ENCODE measurements at regions not wholly inside any gene's neighbourhood (a gene's known extent, or its start where the extent isn't known, plus 50 kb on each side); places are given as distances from the start of the nearest gene placed in this dataset.

- Mint-ChIP-seq H3K27me3 (peaks cover 35% of the 10 kb centered on the region), H3K27ac (no peak overlapping the region), H3K9me3 (ENCODE audit: insufficient read depth) (peaks cover 3% of the 10 kb centered on the region), H3K4me1 (no peaks in the 10 kb centered on the region), H3K4me3 (no peak overlapping the region)
- no peak overlapping the region for H2AFZ ChIP-seq (ENCODE audit: insufficient read depth, low read depth, low read length, poor library complexity, severe bottlenecking)
- no peaks in the 10 kb centered on the region for H3K4me1 ChIP-seq (ENCODE audit: control insufficient read depth in 2 of 2, insufficient read depth in 2 of 2, low read length in 2 of 2)
- DNase-seq (no peak), ATAC-seq (ENCODE audit: low read depth) (no peak)
- ChIA-PET POLR2A (no interaction called here), CTCF (no interaction called here)
- H3K9me3 ChIP-seq (ENCODE audit: control extremely low read depth in 1 of 3, control insufficient read depth in 2 of 3, insufficient read depth in 1 of 3, low read length in 2 of 3): peaks cover 0 to 19% (median 0%) of the 10 kb centered on the region in 3 donors
- H3K4me3 ChIP-seq (ENCODE audit: control extremely low read depth in 1 of 5, extremely low read depth in 1 of 5, insufficient read depth in 1 of 5, low read depth in 2 of 5, low read length in 4 of 5): no peak overlapping the region
- no peak overlapping the region for H3K27ac ChIP-seq (ENCODE audit: low read length in 2 of 2)
- WGBS (ENCODE audit: insufficient coverage): 72% methylated on average over 17 of the region's 17 CpGs
- intact Hi-C loops (cut with micrococcal nuclease): no loop called here
- H3K36me3 ChIP-seq (replicated peaks in 1 of 2; ENCODE audit: control extremely low read depth in 1 of 2, control insufficient read depth in 1 of 2, extremely low read depth in 1 of 2, insufficient read depth in 2 of 2, low read length in 1 of 2): no peaks in the 10 kb centered on the region
- H3K27me3 ChIP-seq (replicated peaks in 1 of 4; ENCODE audit: control extremely low read depth in 1 of 4, control insufficient read depth in 3 of 4, insufficient read depth in 4 of 4, low read length in 3 of 4): peaks cover 0 to 3% (median 0%) of the 10 kb centered on the region in 4 experiments
- TF ChIP-seq EZH2 (IDR thresholded peaks at IDR 0.05; ENCODE audit: borderline replicate concordance, insufficient read depth, low read depth, low read length, poor library complexity, severe bottlenecking) (no peak), CTCF (IDR thresholded peaks at IDR 0.05) (no peak)
- H4K20me1 ChIP-seq (ENCODE audit: control insufficient read depth, insufficient read depth, low read length, poor library complexity, severe bottlenecking): no peaks in the 10 kb centered on the region
- H3K9ac ChIP-seq (ENCODE audit: low read length): no peak overlapping the region
- no peaks in the 10 kb centered on the region for H3K79me2 ChIP-seq (ENCODE audit: control insufficient read depth, insufficient read depth, low read length)
- H3K4me2 ChIP-seq (replicated peaks; ENCODE audit: low read depth, low read length, poor library complexity, severe bottlenecking): no peak overlapping the region
These were observed 136.2 kb downstream of the BARX1 start for GRCh38 chr9:93818827-93819472.

DNA sequence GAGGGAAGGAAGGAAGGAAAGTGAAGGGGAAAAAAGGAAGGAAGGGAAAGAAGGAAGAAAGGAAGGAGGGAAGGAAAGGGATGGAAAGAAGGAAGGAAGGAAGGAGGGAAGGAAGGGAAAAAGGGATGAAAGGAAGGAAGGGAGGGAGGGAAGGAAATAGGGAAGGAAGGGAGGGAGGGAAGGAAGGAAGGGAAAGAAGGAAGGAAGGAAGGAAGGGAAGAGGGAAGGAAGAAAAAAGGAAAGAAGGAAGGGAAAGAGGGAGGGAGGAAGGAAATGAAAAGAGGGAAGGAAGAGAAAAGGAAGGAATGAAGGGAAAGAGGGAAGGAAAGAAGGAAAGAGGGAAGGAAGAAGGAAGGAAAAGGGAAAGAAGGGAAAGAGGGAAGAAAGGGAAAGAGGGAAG lies 136.9 kb downstream of the BARX1 start:
- ATAC-seq (ENCODE audit: low read depth) (no peak), DNase-seq (no peak)
- no peaks in the 10 kb centered on the region for H3K79me2 ChIP-seq (ENCODE audit: control insufficient read depth, insufficient read depth, low read length)
- no peak overlapping the region for H3K4me2 ChIP-seq (replicated peaks; ENCODE audit: low read depth, low read length, poor library complexity, severe bottlenecking)
- Mint-ChIP-seq H3K9me3 (ENCODE audit: insufficient read depth) (peaks cover 3% of the 10 kb centered on the region), H3K4me3 (no peak overlapping the region), H3K27ac (no peak overlapping the region), H3K4me1 (no peaks in the 10 kb centered on the region), H3K27me3 (peaks cover 41% of the 10 kb centered on the region)
- no peak overlapping the region for H3K4me3 ChIP-seq (ENCODE audit: control extremely low read depth in 1 of 5, extremely low read depth in 1 of 5, insufficient read depth in 1 of 5, low read depth in 2 of 5, low read length in 4 of 5)
- no peak overlapping the region for H3K27ac ChIP-seq (ENCODE audit: low read length in 2 of 2)
- intact Hi-C loops (cut with micrococcal nuclease): no loop called here
- H3K9me3 ChIP-seq (ENCODE audit: control extremely low read depth in 1 of 3, control insufficient read depth in 2 of 3, insufficient read depth in 1 of 3, low read length in 2 of 3): peaks cover 0 to 17% (median 0%) of the 10 kb centered on the region in 3 donors
- ChIA-PET POLR2A (no interaction called here), CTCF (no interaction called here)
- H2AFZ ChIP-seq (ENCODE audit: insufficient read depth, low read depth, low read length, poor library complexity, severe bottlenecking): no peak overlapping the region
- no peak overlapping the region for H3K9ac ChIP-seq (ENCODE audit: low read length)
- H3K27me3 ChIP-seq (replicated peaks in 1 of 4; ENCODE audit: control extremely low read depth in 1 of 4, control insufficient read depth in 3 of 4, insufficient read depth in 4 of 4, low read length in 3 of 4): peaks cover 0 to 5% (median 0%) of the 10 kb centered on the region in 4 experiments
- no peaks in the 10 kb centered on the region for H4K20me1 ChIP-seq (ENCODE audit: control insufficient read depth, insufficient read depth, low read length, poor library complexity, severe bottlenecking)
- no peak for TF ChIP-seq EZH2 (IDR thresholded peaks at IDR 0.05; ENCODE audit: borderline replicate concordance, insufficient read depth, low read depth, low read length, poor library complexity, severe bottlenecking)
- no peaks in the 10 kb centered on the region for H3K4me1 ChIP-seq (ENCODE audit: control insufficient read depth in 2 of 2, insufficient read depth in 2 of 2, low read length in 2 of 2)
- no peaks in the 10 kb centered on the region for H3K36me3 ChIP-seq (replicated peaks in 1 of 2; ENCODE audit: control extremely low read depth in 1 of 2, control insufficient read depth in 1 of 2, extremely low read depth in 1 of 2, insufficient read depth in 2 of 2, low read length in 1 of 2)

Measured in B cell (primary cell).